ENCODE measurements at regions not wholly inside any gene's neighbourhood (a gene's known extent, or its start where the extent isn't known, plus 50 kb on each side); places are given as distances from the start of the nearest gene placed in this dataset.

GRCh38 chr2:215526341-215526740 is 90.5 kb upstream of the FN1 start:
- no peak for DNase-seq

GRCh38 chr2:215522237-215522636 is 86.4 kb upstream of the FN1 start:
- DNase-seq = no peak

GRCh38 chr2:215521031-215521430 is 85.2 kb upstream of the FN1 start:
- DNase-seq = no peak

GRCh38 chr2:215517391-215517790 is 81.5 kb upstream of the FN1 start:
- DNase-seq = no peak

- no peak for DNase-seq
Observed at GRCh38 chr2:215514516-215514915, 78.6 kb upstream of the FN1 start.

- DNase-seq = no peak
Observed at GRCh38 chr2:215511454-215512346, 75.8 kb upstream of the FN1 start.

- DNase-seq = no peak
Observed at GRCh38 chr2:215507836-215508235, 72.0 kb upstream of the FN1 start.

- no peak for DNase-seq
Observed at GRCh38 chr2:215507136-215507535, 71.3 kb upstream of the FN1 start.

- no peak for DNase-seq
Observed at GRCh38 chr2:215506604-215506990, 70.7 kb upstream of the FN1 start.

- no peak for DNase-seq
Observed at GRCh38 chr2:215505044-215505786, 69.3 kb upstream of the FN1 start.

- no peak for DNase-seq
Observed at GRCh38 chr2:215504547-215504946, 68.7 kb upstream of the FN1 start.

GRCh38 chr2:215503381-215503780 is 67.5 kb upstream of the FN1 start:
- DNase-seq = no peak

- no peak for DNase-seq
Observed at GRCh38 chr2:215500466-215500865, 64.6 kb upstream of the FN1 start.

- DNase-seq = no peak
Observed at GRCh38 chr2:215499331-215499730, 63.5 kb upstream of the FN1 start.

- no peak for DNase-seq
Observed at GRCh38 chr2:215498431-215498830, 62.6 kb upstream of the FN1 start.

- no peak for DNase-seq
Observed at GRCh38 chr2:215493376-215493775, 57.5 kb upstream of the FN1 start.

- DNase-seq = no peak
Observed at GRCh38 chr2:215489288-215489848, 53.5 kb upstream of the FN1 start.

- DNase-seq = no peak
Observed at GRCh38 chr2:215487002-215487372, 51.1 kb upstream of the FN1 start.

GRCh38 chr2:215486291-215487001 is 50.6 kb upstream of the FN1 start:
- DNase-seq = no peak

All from stimulated activated naive CD4-positive, alpha-beta T cell treated with Interleukin-2 at 50 U/mL for 16 hours (primary cell).